DND-41 (cell line): ENCODE measurements at regions not wholly inside any gene's neighbourhood (a gene's known extent, or its start where the extent isn't known, plus 50 kb on each side); places are given as distances from the start of the nearest gene placed in this dataset.

Experiments used
- CTCF ChIP-seq: IDR thresholded peaks from 2 replicates; pipeline ENCODE4 v1.5.1; 2012; ENCODE audit warnings: borderline replicate concordance, low read length, moderate library complexity, mild to moderate bottlenecking; ENCODE audit not compliant: poor library complexity, severe bottlenecking; ENCODE audit errors: extremely low read depth
- EZH2 ChIP-seq: IDR thresholded peaks from 3 replicates; pipeline ENCODE4 v1.6.1; 2012; ENCODE audit warnings: borderline replicate concordance, low read depth, mild to moderate bottlenecking, moderate library complexity, low read length, inconsistent platforms; ENCODE audit not compliant: severe bottlenecking

- no peak for TF ChIP-seq CTCF
- TF ChIP-seq EZH2: no peak
Measured at GRCh38 chr7:121796381-121796780, 76.6 kb upstream of the PTPRZ1 start.
